ENCODE measurements at regions not wholly inside any gene's neighbourhood (a gene's known extent, or its start where the extent isn't known, plus 50 kb on each side); places are given as distances from the start of the nearest gene placed in this dataset.

GRCh38 chr6:33875696-33876095 lies 71.9 kb upstream of the MLN start:
- TF ChIP-seq, protein P1, sequence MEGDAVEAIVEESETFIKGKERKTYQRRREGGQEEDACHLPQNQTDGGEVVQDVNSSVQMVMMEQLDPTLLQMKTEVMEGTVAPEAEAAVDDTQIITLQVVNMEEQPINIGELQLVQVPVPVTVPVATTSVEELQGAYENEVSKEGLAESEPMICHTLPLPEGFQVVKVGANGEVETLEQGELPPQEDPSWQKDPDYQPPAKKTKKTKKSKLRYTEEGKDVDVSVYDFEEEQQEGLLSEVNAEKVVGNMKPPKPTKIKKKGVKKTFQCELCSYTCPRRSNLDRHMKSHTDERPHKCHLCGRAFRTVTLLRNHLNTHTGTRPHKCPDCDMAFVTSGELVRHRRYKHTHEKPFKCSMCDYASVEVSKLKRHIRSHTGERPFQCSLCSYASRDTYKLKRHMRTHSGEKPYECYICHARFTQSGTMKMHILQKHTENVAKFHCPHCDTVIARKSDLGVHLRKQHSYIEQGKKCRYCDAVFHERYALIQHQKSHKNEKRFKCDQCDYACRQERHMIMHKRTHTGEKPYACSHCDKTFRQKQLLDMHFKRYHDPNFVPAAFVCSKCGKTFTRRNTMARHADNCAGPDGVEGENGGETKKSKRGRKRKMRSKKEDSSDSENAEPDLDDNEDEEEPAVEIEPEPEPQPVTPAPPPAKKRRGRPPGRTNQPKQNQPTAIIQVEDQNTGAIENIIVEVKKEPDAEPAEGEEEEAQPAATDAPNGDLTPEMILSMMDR (IDR thresholded peaks at IDR 0.05): no peak
- Histone ChIP-seq H3K4me3 (no peak overlapping the region), H3K4me1 (no peaks in the 10 kb centered on the region), H3K36me3 (ENCODE audit: insufficient read depth in 1 of 2, low read depth in 1 of 2) (no peaks in the 10 kb centered on the region), H3K27me3 (ENCODE audit: insufficient read depth in 3 of 3, low read length in 2 of 3) (peaks cover 0 to 10% (median 2%) of the 10 kb centered on the region in 3 donors), H3K9me3 (no peaks in the 10 kb centered on the region), H3K27ac (no peak overlapping the region)
- WGBS, 3 donors: 64 to 71% (median 64%) methylated on average over 5 of the region's 5 CpGs
- intact Hi-C loops (cut with DNase I): no loop called here
- ATAC-seq: no peak
- DNase-seq: peak in 1 of 2 donors; percentile 18

DNA sequence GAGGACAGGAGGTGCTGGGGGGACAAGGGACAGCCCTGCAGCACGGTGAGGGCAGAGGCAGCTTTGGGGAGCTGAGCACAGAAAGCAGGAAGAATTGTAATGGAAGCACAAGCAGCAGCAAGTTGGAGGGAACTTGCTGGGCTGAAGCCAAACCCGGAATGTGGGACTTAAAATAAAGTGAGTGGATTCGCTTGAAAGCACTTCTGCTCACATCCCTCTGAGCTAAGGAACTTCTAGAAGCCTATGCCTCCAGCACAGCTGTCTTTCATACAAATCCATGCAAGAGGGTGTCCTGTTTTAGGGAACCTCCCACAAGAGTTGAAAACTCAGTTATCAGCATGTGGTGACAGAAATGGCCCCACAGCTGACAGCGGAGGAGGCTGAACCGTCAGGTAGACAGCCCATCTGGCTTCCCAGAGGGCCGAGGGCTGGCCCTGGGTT lies 71.4 kb upstream of the MLN start:
- no peak for ATAC-seq
- H3K27me3 ChIP-seq (ENCODE audit: insufficient read depth in 3 of 3, low read length in 2 of 3): peaks cover 0 to 10% (median 2%) of the 10 kb centered on the region in 3 donors
- H3K36me3 ChIP-seq (ENCODE audit: insufficient read depth in 1 of 2, low read depth in 1 of 2): no peaks in the 10 kb centered on the region
- H3K4me3 ChIP-seq: no peak overlapping the region
- DNase-seq: peak in 1 of 2 donors; percentile 34
- intact Hi-C loops (cut with DNase I): no loop called here
- no peaks in the 10 kb centered on the region for H3K4me1 ChIP-seq
- H3K9me3 ChIP-seq: no peaks in the 10 kb centered on the region
- 47 to 51% (median 49%) methylated on average over 6 of the region's 6 CpGs for WGBS, 3 donors
- TF ChIP-seq, protein P1 (IDR thresholded peaks at IDR 0.05): no peak
- H3K27ac ChIP-seq: no peak overlapping the region

- H3K36me3 ChIP-seq (ENCODE audit: insufficient read depth in 1 of 2, low read depth in 1 of 2): no peaks in the 10 kb centered on the region
- H3K4me3 ChIP-seq: no peak overlapping the region
- no peaks in the 10 kb centered on the region for H3K9me3 ChIP-seq
- no peaks in the 10 kb centered on the region for H3K4me1 ChIP-seq
- WGBS, 3 donors: 87 to 92% (median 91%) methylated on average over 17 of the region's 17 CpGs
- DNase-seq (peak in 1 of 2 donors; percentile 4), ATAC-seq (no peak)
- intact Hi-C loops (cut with DNase I): no loop called here
- H3K27ac ChIP-seq: no peak overlapping the region
- TF ChIP-seq, protein P1 (IDR thresholded peaks at IDR 0.05): no peak
- peaks cover 0 to 10% (median 2%) of the 10 kb centered on the region in 3 donors for H3K27me3 ChIP-seq (ENCODE audit: insufficient read depth in 3 of 3, low read length in 2 of 3)
Observed at GRCh38 chr6:33874136-33874760, 70.4 kb upstream of the MLN start.

DNA sequence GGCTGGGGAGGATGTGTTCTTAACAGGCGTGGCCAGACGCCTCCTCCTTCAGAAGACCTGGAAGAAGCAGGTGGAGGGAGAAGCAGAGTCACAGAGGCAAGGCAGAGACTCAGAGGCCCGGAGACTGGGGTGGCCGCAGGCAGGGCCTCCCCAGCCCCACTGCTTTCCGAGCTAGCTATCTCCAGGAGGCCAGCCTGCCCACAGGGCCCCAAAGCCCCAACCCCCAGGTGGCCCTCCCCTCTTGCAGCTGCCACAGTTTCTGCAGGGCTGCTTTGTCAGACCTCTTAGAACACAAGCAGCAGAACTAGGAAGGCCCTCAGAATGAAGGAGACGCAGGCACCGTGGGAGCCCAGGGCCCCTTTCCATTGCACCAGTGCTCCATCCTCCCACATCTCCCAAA lies 69.0 kb upstream of the MLN start:
- intact Hi-C loops (cut with DNase I): no loop called here
- H3K4me1 ChIP-seq: no peaks in the 10 kb centered on the region
- H3K27me3 ChIP-seq (ENCODE audit: insufficient read depth in 3 of 3, low read length in 2 of 3): peaks cover 0 to 10% (median 2%) of the 10 kb centered on the region in 3 donors
- 82 to 95% (median 90%) methylated on average over 7 of the region's 7 CpGs for WGBS, 3 donors
- H3K36me3 ChIP-seq (ENCODE audit: insufficient read depth in 1 of 2, low read depth in 1 of 2): no peaks in the 10 kb centered on the region
- no peak overlapping the region for H3K27ac ChIP-seq
- ATAC-seq: no peak
- DNase-seq: peak in 1 of 2 donors; percentile 34
- H3K4me3 ChIP-seq: no peak overlapping the region
- TF ChIP-seq, protein P1 (IDR thresholded peaks at IDR 0.05): no peak
- no peaks in the 10 kb centered on the region for H3K9me3 ChIP-seq

All from psoas muscle (tissue), 7 donors.